H9 (cell line): ENCODE measurements at regions not wholly inside any gene's neighbourhood (a gene's known extent, or its start where the extent isn't known, plus 50 kb on each side); places are given as distances from the start of the nearest gene placed in this dataset.

Source experiments
- DNase-seq: peaks from one replicate; pipeline ENCODE4 v3.0.0-alpha.2; 2017
- H2AFZ ChIP-seq: one replicate; pipeline ENCODE4 v1.6.1; 2013; ENCODE audit warnings: mild to moderate bottlenecking, low read length, control low read depth, moderate library complexity
- H2AK5ac ChIP-seq: 2 replicates; pipeline ENCODE4 v1.6.1; 2013; ENCODE audit warnings: low read length, control low read depth, mixed read lengths; ENCODE audit not compliant: insufficient read length
- H2BK120ac ChIP-seq: one replicate; pipeline ENCODE4 v1.6.1; 2013; ENCODE audit warnings: low read depth, mild to moderate bottlenecking, low read length, control low read depth, inconsistent platforms; ENCODE audit not compliant: poor library complexity, severe bottlenecking
- H2BK12ac ChIP-seq: 2 replicates; pipeline ENCODE4 v1.6.1; 2013; ENCODE audit warnings: low read length, control low read depth, mixed read lengths, low read depth; ENCODE audit not compliant: insufficient read length
- H2BK15ac ChIP-seq: 2 replicates; pipeline ENCODE4 v1.6.1; 2013; ENCODE audit warnings: low read depth, low read length, control low read depth
- H2BK20ac ChIP-seq: one replicate; pipeline ENCODE4 v1.6.1; 2013; ENCODE audit warnings: low read depth, mild to moderate bottlenecking, low read length, control low read depth, inconsistent platforms; ENCODE audit not compliant: poor library complexity, severe bottlenecking
- H2BK5ac ChIP-seq: 2 replicates; pipeline ENCODE4 v1.6.1; 2013; ENCODE audit warnings: low read length, control low read depth, mixed read lengths; ENCODE audit not compliant: insufficient read length
- H3K14ac ChIP-seq: 2 replicates; pipeline ENCODE4 v1.6.1; 2013; ENCODE audit warnings: low read length, control low read depth; ENCODE audit not compliant: insufficient read depth
- H3K18ac ChIP-seq: 2 replicates; pipeline ENCODE4 v1.6.1; 2013; ENCODE audit warnings: low read depth, mild to moderate bottlenecking, mixed read lengths, low read length, control low read depth; ENCODE audit not compliant: insufficient read length
- H3K23ac ChIP-seq: 2 replicates; pipeline ENCODE4 v1.6.1; 2013; ENCODE audit warnings: low read length, control low read depth, mixed read lengths, low read depth; ENCODE audit not compliant: insufficient read length
- H3K23me2 ChIP-seq: 2 replicates; pipeline ENCODE4 v1.6.1; 2013; ENCODE audit warnings: low read depth, mild to moderate bottlenecking, mixed read lengths, low read length, control low read depth; ENCODE audit not compliant: insufficient read length, poor library complexity, severe bottlenecking
- H3K27ac ChIP-seq: 2 replicates; pipeline ENCODE4 v1.5.1; 2013; ENCODE audit warnings: low read length, control low read depth, mixed read lengths, low read depth; ENCODE audit not compliant: insufficient read length
- H3K27me3 ChIP-seq: 2 replicates; pipeline ENCODE4 v1.6.1; 2013; ENCODE audit warnings: low read length, control low read depth, inconsistent platforms; ENCODE audit not compliant: insufficient read depth
- H3K4ac ChIP-seq: 2 replicates; pipeline ENCODE4 v1.6.1; 2013; ENCODE audit warnings: low read depth, mild to moderate bottlenecking, control low read depth, inconsistent platforms, low read length, moderate library complexity
- H3K4me1 ChIP-seq: 2 replicates; pipeline ENCODE4 v1.6.1; 2013; ENCODE audit warnings: low read length, control low read depth, inconsistent platforms; ENCODE audit not compliant: insufficient read depth
- H3K4me2 ChIP-seq: 2 replicates; pipeline ENCODE4 v1.6.1; 2013; ENCODE audit warnings: low read length, control low read depth, mixed read lengths; ENCODE audit not compliant: insufficient read length, insufficient read depth
- H3K56ac ChIP-seq: 2 replicates; pipeline ENCODE4 v1.6.1; 2013; ENCODE audit warnings: low read depth, mild to moderate bottlenecking, mixed read lengths, low read length, control low read depth; ENCODE audit not compliant: insufficient read length
- H3K79me1 ChIP-seq: 2 replicates; pipeline ENCODE4 v1.6.1; 2013; ENCODE audit warnings: low read depth, mild to moderate bottlenecking, moderate library complexity, low read length, control low read depth, inconsistent platforms; ENCODE audit not compliant: insufficient read depth, poor library complexity, severe bottlenecking
- H3K79me2 ChIP-seq: 2 replicates; pipeline ENCODE4 v1.6.1; 2013; ENCODE audit warnings: low read length, control low read depth, inconsistent platforms; ENCODE audit not compliant: insufficient read depth
- H3K9ac ChIP-seq: 2 replicates; pipeline ENCODE4 v1.6.1; 2013; ENCODE audit warnings: low read length, control low read depth, mixed read lengths; ENCODE audit not compliant: insufficient read length; ENCODE audit errors: extremely low read depth
- H3K9me3 ChIP-seq: one replicate; pipeline ENCODE4 v1.6.1; 2013; ENCODE audit warnings: low read depth, low read length, inconsistent platforms; ENCODE audit not compliant: control insufficient read depth
- H3T11ph ChIP-seq: one replicate; pipeline ENCODE4 v1.6.1; 2013; ENCODE audit warnings: mild to moderate bottlenecking, low read length, control low read depth, inconsistent platforms
- H4K20me1 ChIP-seq: one replicate; pipeline ENCODE4 v1.6.1; 2013; ENCODE audit not compliant: control insufficient read depth, insufficient read length, insufficient read depth
- H4K5ac ChIP-seq: 2 replicates; pipeline ENCODE4 v1.6.1; 2013; ENCODE audit warnings: low read depth, mild to moderate bottlenecking, mixed read lengths, low read length, control low read depth; ENCODE audit not compliant: insufficient read length
- H4K8ac ChIP-seq: replicated peaks from 2 replicates; pipeline ENCODE4 v1.6.1; 2013; ENCODE audit warnings: low read length, control low read depth, mixed read lengths, low read depth; ENCODE audit not compliant: insufficient read length
- H4K91ac ChIP-seq: 2 replicates; pipeline ENCODE4 v1.6.1; 2013; ENCODE audit warnings: low read depth, mild to moderate bottlenecking, moderate library complexity, mixed read lengths, low read length, control low read depth; ENCODE audit not compliant: insufficient read length
- H3K27ac Mint-ChIP-seq, 3 experiments: 2 replicates in 2 of 3; 3 replicates in 1 of 3; pipeline ENCODE4 v1.8.0; 2020 to 2021; ENCODE audit warnings: mixed read lengths in 3 of 3, mild to moderate bottlenecking in 1 of 3, moderate library complexity in 1 of 3
- H3K27me3 Mint-ChIP-seq: 2 replicates; pipeline ENCODE4 v1.8.0; 2021; ENCODE audit warnings: low read depth, mild to moderate bottlenecking, moderate library complexity, mixed read lengths
- H3K36me3 Mint-ChIP-seq, 3 experiments: 2 replicates in 2 of 3; 3 replicates in 1 of 3; pipeline ENCODE4 v1.8.0; 2020 to 2021; ENCODE audit warnings: low read depth in 3 of 3, mixed read lengths in 3 of 3; ENCODE audit not compliant: insufficient read depth in 1 of 3
- H3K4me1 Mint-ChIP-seq, 2 experiments: 2 replicates each; pipeline ENCODE4 v1.8.0; 2020; ENCODE audit warnings: mixed read lengths in 2 of 2
- H3K4me3 Mint-ChIP-seq, 2 experiments: 2 replicates in 1 of 2; 3 replicates in 1 of 2; pipeline ENCODE4 v1.8.0; 2020 to 2021; ENCODE audit warnings: mild to moderate bottlenecking in 2 of 2, mixed read lengths in 2 of 2, moderate library complexity in 1 of 2
- H3K9me3 Mint-ChIP-seq, 2 experiments: 2 replicates in 1 of 2; 3 replicates in 1 of 2; pipeline ENCODE4 v1.8.0; 2020; ENCODE audit warnings: mild to moderate bottlenecking in 2 of 2, mixed read lengths in 2 of 2, moderate library complexity in 1 of 2
- CTCF ChIP-seq: fragments of 200-600 bp; sonication (generic); conservative IDR thresholded peaks from 3 replicates; pipeline ENCODE4 v1.8.0; 2021; ENCODE audit warnings: antibody characterized with exemption, mild to moderate bottlenecking
- WGBS: extraction: QIAGEN DNeasy Blood & Tissue Kit; methylation state at CpG from one replicate; pipeline ENCODE4 v1.1.7; 2013; ENCODE audit warnings: missing lambda C conversion rate, low lambda C conversion rate, mixed read lengths; ENCODE audit not compliant: insufficient read length; ENCODE audit errors: extremely low coverage; 5-methylcytosine and 5-hydroxymethylcytosine counted together

GRCh38 chr13:106232681-106233080 lies 302.8 kb downstream of the EFNB2 start:
- H3K56ac ChIP-seq = no peak overlapping the region
- H2AK5ac ChIP-seq = no peak overlapping the region
- Mint-ChIP-seq H3K4me3 (no peak overlapping the region), H3K27me3 (no peaks in the 10 kb centered on the region), H3K27ac (peak overlapping the region in 1 of 3 experiments; percentile 90; a peak in 3 of 7 replicates), H3K4me1 (peaks cover 24 to 28% of the 10 kb centered on the region in 2 experiments), H3K9me3 (peaks cover 3% of the 10 kb centered on the region in 2 experiments), H3K36me3 (peaks cover 0 to 7% (median 4%) of the 10 kb centered on the region in 3 experiments; a peak in 4 of 7 replicates)
- no peak overlapping the region for H3K4me2 ChIP-seq
- no peaks in the 10 kb centered on the region for H3K79me1 ChIP-seq
- H4K20me1 ChIP-seq = no peaks in the 10 kb centered on the region
- no peak overlapping the region for H2BK5ac ChIP-seq
- no peak overlapping the region for H3K9ac ChIP-seq
- no peak overlapping the region for H2BK120ac ChIP-seq
- H2BK12ac ChIP-seq = no peak overlapping the region
- H4K5ac ChIP-seq = no peak overlapping the region
- no peak overlapping the region for H2BK15ac ChIP-seq
- no peaks in the 10 kb centered on the region; the same call in 1 of the 2 replicates for H3K4me1 ChIP-seq
- H3K9me3 ChIP-seq = no peaks in the 10 kb centered on the region
- H3K4ac ChIP-seq = no peak overlapping the region
- no peak overlapping the region for H3K18ac ChIP-seq
- no peak overlapping the region for H3T11ph ChIP-seq
- H3K14ac ChIP-seq = no peak overlapping the region
- no peak overlapping the region for H4K8ac ChIP-seq
- no peak overlapping the region for H4K91ac ChIP-seq
- no peak overlapping the region for H3K27ac ChIP-seq
- DNase-seq = no peak
- no peaks in the 10 kb centered on the region for H3K27me3 ChIP-seq
- H2BK20ac ChIP-seq = no peak overlapping the region
- no peak overlapping the region for H3K23ac ChIP-seq
- no CpG with 5 or more reads among the region's 3 CpGs for WGBS
- H3K23me2 ChIP-seq = no peaks in the 10 kb centered on the region
- no peak overlapping the region for H2AFZ ChIP-seq
- TF ChIP-seq CTCF = no peak
- H3K79me2 ChIP-seq = no peaks in the 10 kb centered on the region
